CD4-positive, alpha-beta T cell treated with Interleukin-2 at 100 ng/mL for 4 hours (primary cell): ENCODE measurements at regions not wholly inside any gene's neighbourhood (a gene's known extent, or its start where the extent isn't known, plus 50 kb on each side); places are given as distances from the start of the nearest gene placed in this dataset.

ENCODE experiments used
- DNase-seq: peaks from one replicate; pipeline ENCODE4 v3.0.0-alpha.2; 2020; ENCODE audit warnings: low spot score

DNA sequence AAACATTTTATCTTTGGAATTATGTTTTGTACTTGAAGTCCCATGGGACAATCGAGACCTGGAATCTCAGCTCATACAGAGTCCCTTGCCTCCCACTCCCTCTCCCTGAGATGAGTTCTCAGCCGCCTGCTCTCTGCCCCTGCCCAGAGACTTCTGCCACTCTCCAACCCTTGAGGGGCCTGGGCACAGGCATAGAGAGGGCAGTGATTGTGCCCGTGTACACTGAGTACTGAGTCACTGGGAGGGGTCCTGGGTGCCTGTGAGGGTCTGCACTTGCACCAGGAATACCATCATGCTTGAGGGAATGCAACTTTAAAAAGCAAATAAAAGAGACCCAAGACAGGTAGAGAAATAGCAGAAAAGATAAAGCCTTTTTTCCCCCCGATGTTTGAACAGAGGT is 453.8 kb upstream of the HS3ST5 start:
- no peak for DNase-seq

DNA sequence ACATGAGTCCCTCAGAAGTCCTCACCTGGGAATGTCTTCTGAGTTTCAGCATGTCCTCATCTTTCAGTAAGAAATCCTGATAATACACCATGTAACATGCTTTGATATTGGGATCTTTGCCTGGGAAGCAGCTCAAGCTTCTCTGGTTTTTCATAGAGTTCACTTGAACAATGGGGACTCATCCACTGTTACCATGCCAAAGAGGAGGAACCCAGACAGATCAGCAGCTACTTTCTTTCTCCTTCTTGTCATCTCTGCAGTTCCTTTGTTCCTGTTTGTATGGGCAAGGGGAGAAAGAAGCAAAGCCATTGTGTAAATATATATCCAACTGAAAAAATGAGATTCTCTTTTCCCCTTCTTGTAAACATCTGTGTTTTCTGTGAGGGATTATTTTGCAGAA is 450.6 kb upstream of the HS3ST5 start:
- no peak for DNase-seq

DNA sequence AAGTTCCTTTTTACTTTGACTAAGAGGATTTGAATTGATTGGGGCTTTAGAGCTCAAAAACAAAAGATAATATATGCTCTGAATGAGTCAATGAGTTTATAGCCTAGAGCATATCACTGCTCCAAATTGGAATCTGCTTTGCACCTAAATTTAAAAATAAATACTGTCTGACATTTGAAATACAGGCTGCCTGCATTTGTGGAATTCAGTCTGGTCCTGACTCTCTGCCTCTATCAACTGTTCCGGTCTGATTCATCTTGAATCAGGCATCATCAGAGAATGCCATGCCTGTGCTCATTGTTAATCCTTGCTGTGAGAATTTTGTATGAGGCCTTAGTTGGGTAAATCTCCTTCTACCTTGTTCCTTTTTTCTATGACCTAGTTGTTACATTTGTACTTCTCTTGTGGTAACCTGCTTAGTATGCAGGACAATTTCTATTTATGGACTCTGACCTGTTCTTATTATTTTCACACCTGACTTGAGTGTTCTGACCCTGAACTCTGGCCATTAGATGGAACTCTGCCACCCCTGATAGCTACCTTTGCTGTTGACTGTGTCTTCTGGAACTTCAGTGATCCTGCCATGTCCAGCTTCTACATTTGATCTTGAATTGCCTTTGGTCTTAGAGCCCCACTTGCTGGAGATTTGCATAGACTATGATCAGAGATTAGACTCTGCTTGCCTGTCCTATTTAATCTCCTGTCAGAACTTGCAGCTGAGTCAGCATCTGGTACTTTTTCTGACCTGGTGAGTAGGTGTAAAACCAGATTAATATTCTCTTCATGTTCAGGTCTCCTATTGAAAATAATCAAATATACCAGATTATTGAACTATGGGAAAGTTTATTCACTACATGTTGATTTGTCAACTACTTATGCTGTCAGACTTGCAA is 442.7 kb upstream of the HS3ST5 start:
- no peak for DNase-seq

DNA sequence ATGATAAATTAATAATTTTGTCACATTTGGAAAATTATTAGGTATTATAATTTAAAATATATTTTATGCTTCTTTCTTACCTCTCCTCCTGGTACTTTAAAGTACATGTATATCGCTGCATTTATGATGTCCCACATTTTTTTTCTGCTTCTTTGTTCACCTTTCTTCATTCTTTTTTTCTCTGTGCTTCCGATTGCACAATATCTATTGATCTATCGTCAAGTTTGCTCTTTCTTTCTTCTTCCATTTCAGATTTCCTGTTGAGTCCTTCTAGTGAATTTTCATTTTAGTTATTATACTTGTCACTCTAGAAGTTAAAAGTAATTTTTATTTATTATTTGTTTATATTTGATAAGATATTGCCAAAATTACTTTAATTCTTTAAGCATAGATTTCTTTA is 441.0 kb upstream of the HS3ST5 start:
- DNase-seq = no peak

DNA sequence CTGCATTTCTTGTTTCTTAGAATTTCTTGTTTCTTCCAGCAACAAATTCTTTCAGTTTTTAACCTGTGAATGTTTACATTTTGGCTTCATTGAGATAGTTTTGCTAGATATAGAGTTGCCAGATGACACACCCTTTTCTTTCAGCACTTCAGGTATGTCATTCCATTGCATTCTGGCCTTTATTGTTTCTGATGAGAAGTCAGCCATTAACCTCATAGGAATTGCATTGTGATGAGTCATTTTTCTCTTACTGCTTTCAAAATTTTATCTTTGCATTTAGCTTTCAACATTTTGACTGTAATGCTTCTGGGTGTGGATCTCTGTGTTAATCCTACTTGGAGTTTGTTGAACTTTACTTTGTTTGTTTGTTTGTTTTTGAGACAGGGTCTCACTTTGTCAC is 440.3 kb upstream of the HS3ST5 start:
- DNase-seq = no peak

DNA sequence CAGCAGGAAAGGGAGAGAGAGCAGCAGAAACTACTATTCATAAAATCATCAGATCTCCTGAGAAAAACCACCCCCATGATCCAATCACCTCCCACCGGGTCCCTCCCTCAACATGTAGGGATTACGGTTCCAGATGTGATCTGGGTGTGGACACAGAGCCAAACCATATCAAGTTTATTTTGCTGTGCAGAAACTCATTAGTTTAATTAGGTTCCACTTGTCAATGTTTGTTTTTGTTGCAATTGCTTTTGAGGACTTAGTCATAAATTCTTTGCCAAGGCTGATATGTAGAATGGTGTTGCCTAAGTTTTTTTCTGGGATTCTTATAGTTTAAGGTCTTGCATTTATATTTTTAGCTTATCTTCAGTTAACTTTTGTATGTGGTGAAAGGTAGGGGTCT is 422.0 kb upstream of the HS3ST5 start:
- no peak for DNase-seq

- no peak for DNase-seq
These were observed 419.3 kb upstream of the HS3ST5 start for GRCh38 chr6:114762145-114762544.

- no peak for DNase-seq
These were observed 405.3 kb upstream of the HS3ST5 start for GRCh38 chr6:114747995-114748625.

DNA sequence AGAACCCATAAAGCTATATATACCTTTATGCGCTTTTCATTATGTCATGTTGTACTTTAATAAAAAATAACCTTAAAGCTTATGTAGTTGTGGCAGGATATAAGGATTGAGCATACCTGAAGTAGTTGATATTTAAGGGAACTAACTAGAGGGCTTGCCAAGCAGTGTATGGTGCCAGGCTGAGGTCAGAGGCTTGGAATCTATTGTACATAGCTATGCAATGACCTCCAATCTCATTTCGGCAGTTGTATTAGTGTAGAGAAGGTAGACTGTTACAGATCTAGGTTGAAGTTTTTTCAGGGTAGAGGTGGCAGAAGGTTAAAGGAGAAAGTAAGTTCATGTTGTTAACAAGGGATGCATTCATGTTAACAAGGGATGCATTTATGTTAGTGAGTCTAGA is 397.7 kb upstream of the HS3ST5 start:
- DNase-seq = no peak

DNA sequence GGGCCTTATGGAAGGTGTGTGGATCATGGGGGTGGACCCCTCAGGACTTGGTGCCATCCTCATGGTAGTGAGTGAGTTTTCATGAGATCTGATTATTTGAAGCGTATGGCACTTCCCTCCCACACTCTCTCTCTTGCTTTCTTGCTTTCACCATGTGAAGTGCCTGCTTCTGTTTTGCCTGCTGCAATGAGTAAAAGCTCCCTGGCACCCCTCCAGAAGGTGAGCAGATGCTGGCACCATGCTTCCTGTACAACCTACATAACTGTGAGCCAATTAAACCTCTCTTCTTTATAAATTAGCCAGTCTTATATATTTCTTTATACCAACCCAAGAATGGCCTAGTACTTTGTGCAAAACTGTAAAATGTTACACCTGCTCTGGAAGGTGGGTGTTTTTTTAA is 396.8 kb upstream of the HS3ST5 start:
- no peak for DNase-seq

DNA sequence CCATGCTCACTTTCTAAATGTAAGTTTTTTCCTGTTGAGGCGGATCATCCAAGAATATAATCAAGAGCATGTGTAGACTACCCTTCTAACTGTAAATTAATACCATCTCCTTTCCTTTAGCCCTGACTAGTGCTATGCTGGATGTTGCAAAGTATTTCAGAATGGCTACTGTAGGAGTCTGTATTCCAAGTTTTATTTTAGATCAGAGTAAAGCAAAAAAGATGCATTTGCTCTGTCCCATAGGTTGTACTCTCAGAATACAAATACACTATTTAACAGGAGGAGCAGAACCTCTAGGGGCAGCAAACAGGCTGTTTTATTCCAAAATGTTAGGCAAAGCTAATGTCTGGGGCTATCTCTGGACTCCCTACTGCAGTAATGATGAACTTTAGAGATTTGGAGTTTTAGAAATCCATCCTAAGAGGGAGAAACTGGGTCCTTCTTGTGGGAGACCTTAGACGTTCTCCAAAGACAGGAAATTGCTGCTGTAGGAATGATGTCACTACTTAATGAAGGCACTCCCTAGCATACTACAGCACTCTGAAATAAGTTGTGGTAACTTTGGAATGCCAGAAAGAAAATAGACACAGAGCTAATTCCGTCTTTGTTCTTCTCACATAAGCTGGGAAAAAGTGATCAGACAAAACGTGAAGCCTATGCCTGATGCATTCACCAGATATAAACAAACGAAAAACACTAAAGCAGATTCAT is 392.4 kb upstream of the HS3ST5 start:
- no peak for DNase-seq

DNA sequence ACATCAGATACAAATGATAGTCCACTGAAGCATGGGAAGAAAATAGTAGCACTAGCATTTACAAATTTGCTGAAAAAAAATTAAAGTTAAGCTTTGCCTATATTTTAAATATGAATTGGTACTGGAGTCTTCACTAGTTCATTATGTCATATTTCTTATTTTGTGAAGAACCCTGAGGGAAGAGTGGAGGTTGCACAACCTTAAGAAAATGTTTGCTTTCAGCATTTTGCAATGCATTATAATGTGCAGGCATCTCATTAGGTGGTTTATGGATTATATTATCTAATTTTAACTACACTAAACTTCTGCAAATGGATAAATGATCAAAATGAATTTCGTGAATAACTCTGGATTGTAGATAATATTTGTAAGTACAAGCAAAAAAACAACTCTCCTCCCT is 390.8 kb upstream of the HS3ST5 start:
- no peak for DNase-seq

- no peak for DNase-seq
These were observed 376.0 kb upstream of the HS3ST5 start for GRCh38 chr6:114718716-114719270.

DNA sequence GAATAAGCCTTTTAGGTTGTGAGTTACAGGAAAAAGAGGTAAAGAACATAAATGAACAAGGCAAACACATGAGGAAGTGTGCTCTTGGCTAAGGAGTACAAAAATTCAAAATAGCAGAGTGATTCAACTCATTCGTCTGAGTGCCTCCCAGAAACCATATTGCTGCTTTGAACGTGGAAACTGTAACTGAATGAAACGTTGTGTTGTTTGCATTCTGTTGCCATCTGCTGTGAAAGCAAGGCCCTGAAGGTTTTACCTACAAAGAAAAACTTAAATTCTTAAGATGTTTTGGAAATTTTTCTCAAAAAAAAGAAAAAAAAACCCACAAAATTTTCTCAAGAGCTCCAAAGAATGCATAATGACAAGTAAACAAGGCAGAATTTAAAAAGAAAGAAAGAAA is 375.4 kb upstream of the HS3ST5 start:
- DNase-seq = no peak

GRCh38 chr6:114714836-114715507 is 372.1 kb upstream of the HS3ST5 start:
- DNase-seq = no peak

DNA sequence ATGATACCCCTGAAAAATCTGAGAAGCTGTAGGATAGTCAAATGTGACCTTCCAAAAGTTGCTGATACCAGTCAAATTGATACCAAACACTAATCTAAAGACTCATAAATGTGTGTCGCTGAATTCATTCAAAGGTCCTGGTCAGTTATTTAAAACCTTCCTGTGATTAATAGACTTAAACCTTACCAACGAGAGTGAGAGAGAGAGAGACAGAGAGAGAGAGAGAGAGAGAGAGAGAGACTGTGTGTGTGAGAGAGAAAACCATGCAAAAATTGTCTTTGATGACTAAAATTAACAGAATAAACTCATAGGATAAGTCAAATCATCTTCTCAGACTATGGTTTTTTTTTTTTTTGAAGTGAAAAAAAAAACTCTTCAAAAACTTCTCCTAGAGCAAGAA is 370.9 kb upstream of the HS3ST5 start:
- DNase-seq = no peak

DNA sequence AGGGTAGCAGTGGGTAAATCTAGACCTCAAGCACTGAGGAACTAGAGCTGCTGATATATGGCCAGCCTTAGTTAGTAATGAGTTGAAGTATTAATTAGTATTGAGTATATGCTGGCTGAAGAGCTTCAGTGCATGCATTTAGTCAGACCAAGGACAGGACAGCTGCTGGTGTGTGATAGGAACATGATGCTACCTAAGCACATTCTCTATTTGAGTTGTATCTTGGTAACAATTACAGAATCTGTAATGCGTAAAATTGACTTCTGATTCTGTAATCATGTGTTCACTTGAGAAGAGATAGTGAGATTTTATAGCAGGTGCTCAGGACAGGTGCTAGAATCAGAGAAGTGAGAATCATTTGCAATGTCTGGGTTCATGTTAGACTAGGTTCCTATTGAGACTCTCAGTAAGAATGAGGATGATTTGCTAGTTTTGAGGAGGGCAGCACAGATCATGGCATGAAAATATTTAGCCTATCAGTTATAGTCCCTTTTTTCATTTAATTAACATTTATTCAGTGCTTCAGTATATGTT is 369.4 kb upstream of the HS3ST5 start:
- DNase-seq = no peak

- DNase-seq = no peak
These were observed 364.3 kb upstream of the HS3ST5 start for GRCh38 chr6:114707081-114707620.

DNA sequence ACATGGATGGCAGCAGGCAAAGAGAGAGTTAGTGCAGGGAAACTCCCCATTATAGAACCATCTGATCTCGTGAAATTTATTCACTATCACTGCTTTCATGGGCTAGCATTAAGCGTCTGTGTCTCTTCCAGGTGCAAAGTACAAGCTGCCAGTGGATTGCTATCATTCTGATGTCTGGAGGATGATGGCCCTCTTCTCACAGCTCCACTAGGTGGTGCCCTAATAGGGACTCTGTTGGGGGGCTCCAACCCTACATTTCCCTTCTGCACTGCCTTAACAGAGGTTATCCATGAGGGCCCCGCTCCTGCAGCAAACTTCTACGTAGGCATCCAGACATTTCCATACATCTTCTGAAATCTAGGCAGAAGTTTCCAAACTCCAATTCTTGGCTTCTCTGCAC is 347.8 kb upstream of the HS3ST5 start:
- no peak for DNase-seq

DNA sequence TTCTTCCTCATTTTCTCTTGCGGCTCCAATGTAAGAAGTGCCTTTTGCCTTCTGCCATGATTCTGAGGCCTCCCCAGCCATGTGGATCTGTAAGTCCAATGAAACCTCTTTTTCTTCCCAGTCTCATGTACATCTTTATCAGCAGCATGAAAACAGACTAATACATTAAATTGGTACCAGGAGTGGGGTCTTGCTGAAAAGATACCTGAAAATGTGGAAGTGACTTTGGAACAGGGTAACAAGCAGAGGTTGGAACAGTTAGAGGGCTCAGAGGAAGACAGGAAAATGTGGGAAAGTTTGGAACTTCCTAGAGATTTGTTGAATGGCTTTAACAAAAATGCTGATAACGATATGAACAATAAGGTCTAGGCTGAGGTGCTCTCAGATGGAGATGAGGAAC is 316.7 kb upstream of the HS3ST5 start:
- DNase-seq = no peak

DNA sequence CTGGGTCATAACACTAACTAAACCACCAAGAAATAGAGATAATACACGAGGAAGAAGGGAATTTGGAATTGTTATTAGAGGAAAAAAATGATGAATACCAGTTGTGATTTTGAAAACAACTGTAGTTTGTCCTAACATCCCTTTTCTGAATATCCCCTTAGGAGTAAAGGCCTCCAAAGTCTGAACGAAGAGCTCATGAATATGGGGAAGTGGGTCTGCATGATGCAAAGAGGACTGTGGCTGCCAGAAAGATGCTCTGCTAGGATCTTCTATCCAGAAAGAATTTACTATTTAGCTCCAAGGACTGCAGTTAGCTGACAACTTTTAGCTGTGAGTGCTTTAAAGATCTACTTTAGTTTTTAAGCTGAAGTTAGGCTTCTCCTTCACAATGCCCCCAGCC is 308.8 kb upstream of the HS3ST5 start:
- no peak for DNase-seq

DNA sequence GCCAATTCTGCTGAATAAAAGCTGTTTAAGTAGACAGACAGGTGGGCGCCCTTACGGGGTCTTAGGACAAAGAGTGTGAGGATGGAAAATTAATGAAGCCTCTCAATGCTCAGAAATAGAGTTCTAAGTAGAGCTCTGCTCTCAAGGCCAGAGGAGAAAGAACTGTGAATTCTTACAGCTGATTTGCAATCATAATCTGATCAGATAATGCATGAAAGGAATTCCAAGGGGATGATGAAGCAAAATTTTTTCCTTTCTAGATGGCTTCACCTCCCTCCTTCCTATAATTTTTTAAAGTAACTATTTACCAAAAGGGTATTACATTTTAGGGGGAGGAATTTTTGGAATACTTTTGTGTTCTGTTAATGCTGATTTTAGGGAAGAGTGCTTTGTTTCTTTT is 308.1 kb upstream of the HS3ST5 start:
- DNase-seq = no peak
